AG08395 (cell line): ENCODE measurements at regions not wholly inside any gene's neighbourhood (a gene's known extent, or its start where the extent isn't known, plus 50 kb on each side); places are given as distances from the start of the nearest gene placed in this dataset.

Source experiments
- DNase-seq: peaks from one replicate; pipeline ENCODE4 v3.0.0; 2012; ENCODE audit warnings: mixed read lengths, low spot score

DNA sequence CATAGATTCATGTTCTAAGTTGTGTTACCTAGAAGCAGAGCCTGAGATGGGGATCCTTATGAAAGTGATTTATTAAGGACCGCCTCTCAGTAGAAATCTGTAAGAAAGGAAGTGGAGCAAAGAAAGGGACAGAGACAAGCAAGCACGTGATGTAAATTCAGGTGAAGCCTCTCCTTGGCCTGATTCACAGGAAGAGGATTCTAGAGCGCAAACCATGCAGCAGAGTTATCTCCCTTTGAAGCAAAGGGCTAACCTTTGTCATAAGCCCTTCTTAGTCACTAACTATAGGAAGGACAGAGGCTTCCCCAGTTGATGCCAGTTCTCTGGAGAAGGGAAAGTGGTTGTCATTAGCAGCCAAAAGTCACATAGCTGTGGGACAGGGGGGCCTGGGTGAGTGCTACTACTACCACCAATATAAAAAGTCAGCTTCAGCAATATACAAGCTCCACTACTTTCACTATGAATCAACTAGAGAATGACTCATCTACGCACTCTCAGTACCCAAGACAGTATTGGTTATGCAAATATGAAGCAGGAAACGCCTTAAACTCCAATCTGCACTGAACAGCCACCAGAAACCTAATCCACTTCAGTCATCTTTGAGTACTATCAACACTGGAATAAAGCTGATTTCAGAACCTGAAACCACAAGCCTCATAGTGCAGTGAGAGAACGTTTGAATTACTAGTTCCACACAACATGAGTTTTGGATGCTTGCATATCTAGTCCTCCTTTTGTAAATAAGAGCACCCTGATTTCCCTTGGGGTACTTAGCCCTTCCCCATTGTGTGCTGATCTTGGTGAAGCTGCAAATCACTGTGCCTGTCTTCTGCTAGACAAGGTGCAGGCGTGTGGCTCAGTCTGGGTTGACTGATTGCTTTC is 162.7 kb downstream of the ZNF608 start:
- peak; percentile 81 for DNase-seq

DNA sequence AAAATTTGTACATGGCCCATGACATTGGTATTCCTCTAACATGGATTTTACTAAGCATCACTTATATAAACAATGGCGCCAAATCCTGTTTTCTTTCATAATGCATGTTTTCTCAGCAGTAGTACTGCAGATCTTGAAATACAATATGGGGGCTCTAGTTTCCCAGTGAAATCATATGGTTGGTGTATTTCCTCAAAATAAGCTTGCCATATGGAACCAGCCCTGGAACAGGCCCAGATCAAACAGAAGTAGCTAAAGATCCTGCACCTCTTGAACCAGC is 163.9 kb downstream of the ZNF608 start:
- DNase-seq = no peak

DNA sequence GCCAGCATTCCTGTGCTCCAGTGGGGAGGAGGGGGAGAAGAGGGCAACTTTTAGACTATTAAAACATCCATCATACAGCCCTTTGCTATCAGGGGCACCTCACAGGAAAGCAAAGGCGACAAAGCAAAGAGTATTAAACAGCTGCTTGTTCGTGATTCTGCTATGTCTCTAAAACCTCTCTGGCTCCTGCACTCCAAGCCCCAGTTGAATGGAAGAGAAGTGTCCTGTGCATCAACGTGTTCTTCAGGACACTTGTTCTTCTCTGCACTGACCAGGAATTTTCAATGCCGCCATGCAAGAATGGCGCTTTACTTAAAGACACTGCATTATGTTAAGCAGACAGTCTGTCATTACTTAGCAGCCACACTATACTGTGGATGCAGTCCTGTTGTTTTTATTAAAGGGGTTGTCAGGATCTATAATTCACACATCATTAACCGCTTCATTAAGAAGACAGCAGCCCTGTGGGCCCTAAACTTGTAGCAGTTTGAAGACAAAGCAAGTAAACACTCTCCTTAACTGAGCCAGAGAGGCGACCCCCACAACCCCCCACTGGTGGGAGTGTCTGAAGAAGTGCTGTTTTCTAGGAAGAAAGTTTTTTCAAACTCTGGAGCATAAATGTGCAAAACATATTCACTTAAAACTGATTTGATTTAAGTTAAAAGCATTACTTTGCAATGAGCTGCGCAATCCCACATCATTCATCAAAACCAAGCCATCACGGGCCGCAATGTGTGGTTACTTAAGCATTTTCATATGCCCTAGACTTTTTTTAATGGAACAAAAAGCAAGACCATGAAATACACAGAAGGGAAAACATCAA is 164.5 kb downstream of the ZNF608 start:
- no peak for DNase-seq

DNA sequence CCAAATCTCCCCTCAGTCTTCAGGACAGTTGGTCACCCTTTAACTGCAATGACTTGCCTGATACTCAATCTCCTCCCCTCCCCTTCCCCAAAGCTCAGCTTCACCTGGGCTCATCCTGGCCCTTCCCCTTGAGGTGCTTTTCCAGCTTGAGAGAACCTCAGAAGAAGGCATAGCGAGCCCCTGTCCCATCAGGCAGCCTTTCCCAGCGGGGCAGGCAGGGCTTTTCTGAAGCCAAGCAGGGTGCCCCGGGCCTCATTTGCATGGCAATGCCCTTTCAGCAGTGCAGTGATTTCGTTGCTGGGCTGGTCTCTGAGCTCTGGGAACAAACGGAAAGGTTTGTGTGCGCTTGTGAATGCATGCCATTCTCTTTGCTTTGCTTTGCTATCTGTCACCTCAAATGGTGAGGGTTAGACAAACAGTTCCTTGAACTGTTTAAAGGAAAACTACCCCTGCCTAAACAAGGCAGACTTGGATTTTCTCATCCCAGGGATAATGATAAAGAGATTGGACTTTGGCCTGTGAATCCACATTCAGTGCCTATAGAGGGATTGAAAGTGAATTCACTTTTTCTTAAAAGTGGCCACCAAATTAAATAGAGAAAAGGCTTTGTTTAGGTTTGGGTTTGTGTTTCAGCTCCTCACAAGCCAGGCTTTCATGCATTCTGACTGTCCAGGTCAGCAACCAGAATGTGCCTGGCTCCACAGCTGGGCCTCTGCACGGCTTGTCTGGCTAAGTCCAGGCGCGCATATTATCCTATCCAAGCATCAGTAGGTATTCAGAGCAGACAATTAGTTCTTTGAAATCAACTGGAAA is 165.3 kb downstream of the ZNF608 start:
- DNase-seq = no peak

DNA sequence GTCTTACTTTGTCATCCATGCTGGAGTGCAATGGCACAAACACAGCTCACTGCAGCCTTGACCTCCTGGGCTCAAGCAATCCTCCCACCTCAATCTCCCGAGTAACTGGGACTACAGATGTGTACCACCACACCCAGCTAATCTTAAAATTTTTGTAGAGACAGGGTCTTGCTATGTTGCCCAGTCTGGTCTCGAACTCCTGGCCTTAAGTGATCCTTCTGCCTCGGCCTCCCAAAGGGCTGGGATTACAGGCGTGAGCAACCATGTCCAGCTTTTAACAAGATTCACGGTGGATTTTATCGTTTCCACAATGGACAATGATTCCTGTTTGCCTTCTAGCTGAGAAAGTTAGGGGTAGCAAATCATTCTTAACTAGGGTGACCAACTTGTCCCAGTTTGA is 165.9 kb downstream of the ZNF608 start:
- DNase-seq = no peak

DNA sequence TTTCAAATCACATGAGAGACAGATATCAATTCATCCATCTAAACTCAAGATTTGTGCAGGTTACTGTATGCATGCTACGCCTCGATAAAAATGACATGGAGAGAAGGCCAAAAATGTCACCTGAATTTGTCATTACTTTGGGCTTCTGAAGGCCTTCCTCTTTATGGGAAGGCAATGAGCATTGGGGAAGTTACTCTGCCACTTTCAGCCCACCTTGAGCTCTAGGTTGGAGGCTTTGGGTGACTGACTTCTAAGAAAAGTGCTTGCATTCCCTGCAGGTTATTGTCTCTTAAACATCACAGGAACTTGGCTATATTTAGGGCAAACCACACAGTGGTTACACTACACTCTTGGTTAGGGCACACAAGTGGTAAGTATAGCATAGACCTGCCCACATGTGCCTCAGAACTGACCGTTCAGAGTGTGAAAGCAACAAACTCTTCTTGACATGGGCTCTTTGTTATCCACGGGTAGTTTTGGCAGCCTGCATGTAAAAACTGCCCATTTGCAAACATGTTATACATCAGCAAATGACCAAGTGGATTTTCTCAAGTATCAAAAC is 169.5 kb downstream of the ZNF608 start:
- no peak for DNase-seq

DNA sequence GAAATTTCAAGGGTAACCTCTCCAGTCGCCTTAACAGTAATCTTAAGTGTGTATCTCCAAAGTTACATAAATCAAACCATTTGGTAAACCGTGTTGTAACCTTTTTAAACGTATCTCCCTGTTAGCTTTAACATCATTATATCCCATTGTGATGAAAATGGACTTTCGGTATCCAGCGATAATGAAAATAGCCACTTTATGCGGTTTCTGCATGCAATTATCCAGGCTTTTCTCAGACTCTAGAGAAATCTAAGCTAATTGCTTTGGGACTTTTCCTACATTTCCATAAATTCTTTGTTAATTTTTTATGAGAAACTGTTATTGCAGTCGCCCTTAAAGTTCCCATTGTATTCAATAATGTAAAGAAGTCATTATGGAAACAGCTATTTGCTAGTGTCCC is 170.7 kb downstream of the ZNF608 start:
- DNase-seq = no peak

DNA sequence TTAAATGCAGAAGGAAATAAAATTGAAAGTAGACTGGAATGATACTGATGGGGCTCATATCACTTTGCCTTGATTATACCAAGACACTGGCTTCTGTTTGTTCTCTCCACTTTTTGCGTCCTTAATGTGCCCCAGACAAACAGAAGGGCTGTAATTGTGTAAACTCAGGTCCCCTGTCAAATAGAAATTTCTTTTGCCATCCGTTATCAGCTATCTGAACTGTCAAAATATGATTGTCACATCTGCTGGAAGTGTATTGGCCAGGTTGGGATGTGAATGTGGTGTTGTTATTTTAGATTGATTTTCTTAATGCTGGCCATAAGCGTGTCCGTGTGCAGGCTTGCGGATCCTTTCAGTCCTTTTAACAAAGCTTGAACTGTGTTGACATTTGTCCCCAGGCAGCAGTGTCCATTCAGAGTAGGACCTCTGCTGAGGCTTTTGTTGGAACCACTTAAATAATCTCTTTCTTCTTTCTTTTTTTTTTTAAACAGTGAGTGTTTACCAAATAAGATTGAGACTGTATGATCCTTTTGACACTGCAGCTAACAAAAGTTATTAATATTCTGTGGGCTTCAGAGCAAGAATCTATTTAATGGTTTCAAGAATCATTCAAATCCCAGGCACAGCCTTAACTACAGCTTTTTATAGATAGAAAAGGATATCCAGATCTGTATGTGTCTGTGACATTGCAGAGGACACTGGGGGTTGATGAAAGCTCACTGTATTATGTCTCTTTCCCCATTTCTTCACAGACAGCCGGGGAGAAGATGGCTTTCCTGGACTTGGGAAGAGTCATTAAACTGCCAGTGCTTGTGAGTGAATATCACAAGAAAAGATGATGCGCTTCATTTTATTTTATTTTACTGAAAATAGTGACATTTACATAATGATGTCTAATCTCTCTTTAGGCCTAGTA is 171.7 kb downstream of the ZNF608 start:
- no peak for DNase-seq

DNA sequence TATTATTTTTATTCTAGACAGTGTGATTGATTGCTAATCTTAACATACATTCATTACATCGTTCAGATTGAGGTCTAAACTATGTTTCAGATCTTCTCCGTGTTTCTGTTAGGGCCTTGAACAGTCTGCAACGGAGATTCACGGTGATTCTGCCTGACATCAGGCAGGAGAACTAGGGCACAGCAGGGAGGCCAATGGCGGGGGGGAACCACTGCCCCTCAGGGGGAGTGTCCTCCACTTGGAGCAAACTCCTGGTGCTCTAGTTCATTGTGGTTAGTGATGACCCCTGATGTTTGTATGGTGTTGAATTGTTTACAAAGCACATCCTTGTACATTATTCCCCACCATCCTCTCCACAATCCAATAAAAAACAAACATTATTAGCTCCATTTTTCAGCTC is 173.5 kb downstream of the ZNF608 start:
- no peak for DNase-seq

DNA sequence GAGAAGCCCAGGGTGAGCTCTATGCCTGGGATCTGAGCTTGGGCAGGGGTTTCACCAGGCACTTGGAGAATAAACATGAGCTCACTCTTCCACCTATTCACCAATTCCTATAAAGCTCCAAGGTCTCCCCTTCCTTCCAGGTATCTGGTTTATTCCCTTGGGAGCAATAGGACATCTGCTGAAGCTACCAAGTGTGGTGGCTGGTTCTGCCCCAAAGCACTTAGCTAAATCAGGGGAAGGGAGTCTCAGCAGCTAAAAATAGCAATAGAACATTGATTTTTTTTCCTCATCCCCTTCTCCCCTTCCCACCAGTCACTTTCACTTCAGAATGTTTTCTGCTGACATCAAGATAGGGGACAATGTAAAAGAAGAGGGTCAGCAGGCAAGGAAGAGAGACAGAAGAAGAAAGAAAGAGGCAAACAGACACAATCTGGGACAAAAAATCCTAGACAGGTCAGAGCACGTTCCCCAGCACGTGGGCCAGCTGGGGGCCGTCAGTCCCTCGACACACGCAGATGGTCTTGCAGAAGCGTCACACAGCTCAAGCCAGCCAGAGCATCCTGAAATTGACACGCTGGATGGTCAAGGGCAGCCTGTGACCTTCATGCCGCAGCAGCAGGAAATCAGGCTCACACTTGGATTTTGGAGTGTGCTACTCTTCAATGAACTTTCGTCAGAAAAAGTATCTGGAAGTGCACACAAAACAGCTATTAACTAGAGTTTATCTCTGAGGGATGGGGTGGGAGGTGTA is 176.0 kb downstream of the ZNF608 start:
- no peak for DNase-seq

DNA sequence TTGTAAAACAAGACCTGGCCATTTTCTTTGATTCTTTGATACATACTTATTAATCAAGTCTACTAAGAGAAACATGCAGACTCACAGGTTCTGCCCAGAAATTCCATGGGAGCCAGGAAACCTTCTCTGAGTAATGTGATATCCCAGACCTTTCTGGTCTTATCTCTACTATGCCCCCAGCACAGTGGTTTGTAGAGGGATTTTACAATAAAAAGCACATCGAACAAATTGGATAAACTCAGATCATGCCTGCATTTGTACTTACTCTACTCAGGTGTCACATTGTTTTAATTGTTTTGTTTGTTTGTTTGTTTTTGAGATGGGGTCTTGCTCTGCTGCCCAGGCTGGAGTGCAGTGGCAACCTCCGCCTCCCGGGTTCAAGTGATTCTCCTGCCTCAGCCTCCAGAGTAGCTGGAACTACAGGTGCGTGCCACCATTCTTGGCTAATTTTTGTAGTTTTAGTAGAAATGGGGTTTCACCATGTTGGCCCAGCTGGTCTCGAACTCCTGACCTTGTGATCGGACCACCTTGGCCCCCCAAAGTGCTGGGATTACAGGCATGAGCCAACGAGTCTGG is 179.5 kb downstream of the ZNF608 start:
- DNase-seq = no peak

DNA sequence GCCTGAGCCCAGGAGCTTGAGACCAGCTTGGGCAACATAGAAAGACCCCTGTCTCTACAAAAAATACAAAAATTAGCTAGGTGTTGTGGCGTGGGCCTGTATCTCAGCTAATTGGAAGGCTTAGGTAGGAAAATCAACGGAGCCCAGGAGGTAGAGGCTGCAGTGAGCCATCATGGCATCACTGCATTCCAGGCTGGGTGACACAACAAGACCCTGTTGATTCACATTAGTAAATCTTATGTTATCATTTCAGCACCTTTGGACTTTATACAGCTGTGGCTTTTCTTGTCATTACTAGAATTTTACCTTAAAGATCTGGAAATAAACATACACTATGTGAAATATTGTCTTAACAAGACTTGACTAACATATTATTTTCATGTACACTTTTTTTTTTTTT is 185.0 kb downstream of the ZNF608 start:
- no peak for DNase-seq

DNA sequence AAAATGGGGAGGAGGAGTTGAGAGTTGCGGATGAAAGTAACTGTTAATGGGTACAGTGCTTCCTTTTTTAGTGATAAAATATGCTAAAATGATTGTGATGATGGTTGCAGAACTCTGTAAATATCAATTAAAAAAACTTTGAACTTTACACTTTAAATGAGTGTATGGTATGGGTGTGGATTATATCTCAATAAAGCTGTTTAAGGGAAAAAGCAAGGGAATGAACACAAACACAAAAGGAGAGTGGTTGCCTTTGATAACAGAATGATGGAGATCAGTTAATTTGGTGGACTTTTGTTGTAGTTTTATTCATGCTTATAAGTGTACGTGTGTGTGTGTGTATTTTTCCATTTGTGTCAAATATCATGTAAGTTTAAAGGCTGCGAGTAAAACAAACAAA is 186.1 kb downstream of the ZNF608 start:
- DNase-seq = no peak

DNA sequence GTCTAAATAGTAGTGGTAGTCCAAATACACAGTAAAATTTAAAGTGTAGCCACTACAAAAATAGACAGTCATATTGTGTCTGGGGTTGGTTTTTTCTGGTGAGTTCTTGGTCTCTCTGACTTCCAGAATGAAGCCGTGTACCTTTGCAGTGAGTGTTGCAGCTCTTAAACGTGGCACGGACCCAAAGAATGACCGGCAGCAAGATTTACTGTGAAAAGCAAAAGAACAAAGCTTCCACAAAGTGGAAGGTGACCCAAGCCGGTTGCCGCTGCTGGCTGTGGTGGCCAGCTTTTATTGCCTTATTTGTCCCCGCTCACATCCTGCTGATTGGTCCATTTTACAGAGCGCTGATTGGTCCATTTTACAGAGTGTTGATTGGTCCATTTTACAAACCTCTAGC is 188.7 kb downstream of the ZNF608 start:
- no peak for DNase-seq

DNA sequence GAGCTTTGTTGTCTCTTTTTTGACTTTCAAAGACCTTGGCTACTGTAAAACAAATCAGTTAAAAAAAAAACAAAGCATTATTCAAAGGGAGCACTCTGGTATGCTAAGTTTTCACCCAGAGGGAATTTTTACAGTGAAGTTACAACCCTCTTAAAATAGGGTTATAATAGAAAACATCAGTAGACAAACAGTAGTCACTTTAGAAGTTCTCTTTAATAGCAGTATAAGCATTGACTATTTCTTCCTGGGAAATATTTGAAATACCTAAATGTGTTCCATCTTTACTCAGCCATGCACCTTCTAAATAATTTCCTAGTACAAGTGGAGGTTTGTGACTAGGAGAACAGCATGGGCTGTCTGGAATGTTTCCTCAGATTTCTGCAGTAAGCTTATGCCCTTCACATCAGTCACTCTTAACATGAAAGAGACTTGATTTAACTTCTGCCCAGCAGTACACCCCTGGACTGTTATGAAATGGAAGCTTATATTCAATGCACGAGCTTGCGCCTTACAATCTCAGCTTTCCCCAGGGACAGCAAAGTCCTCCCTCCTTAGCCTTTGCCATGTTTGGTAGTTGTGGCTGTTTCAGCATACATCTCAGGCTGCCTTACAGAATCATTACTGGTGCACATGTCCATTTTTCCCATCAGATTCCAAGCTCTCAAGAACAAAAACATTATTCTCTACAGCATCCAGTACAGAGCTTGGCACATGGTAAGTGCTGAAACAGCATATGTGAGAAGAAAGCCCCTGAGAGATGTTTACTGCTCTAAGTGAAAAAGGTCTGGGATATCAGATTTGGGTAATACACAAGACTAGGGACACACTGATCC is 191.5 kb downstream of the ZNF608 start:
- DNase-seq = no peak

DNA sequence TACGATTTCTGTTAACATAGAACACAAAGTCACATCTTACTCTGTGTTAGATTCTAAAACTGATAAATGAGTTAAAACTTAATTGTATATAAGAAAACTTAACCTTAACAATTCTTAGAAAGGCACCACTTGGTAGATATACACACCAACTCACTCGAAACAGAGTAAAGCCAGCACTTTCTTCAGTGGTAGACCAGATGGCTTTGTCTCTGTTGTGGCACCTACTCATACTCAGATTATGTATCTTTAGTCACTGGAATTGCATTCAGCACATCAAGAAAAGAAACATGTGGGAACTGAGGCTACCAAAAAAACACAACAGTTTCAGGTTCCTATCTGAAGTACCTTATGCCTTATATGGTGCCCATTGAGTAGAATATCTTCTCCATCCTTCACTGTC is 192.5 kb downstream of the ZNF608 start:
- no peak for DNase-seq

DNA sequence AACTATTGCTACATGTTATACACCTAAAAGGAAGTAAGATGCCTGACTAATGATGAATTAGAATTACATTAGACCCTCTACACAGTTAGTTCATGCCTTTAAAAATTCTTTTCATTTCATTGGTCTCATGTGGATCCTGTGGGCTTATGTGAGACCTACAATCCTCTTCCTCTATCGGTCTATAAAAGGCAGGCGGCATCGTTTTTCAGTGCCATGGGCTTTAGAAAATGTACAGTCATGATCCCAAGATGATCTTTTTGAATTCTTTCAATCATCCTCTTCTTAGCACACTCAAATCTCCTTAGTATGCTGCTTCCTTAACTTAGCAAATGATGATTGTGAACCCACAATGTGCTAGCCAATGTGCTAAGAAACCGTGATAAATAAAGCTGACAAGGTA is 193.9 kb downstream of the ZNF608 start:
- no peak for DNase-seq

DNA sequence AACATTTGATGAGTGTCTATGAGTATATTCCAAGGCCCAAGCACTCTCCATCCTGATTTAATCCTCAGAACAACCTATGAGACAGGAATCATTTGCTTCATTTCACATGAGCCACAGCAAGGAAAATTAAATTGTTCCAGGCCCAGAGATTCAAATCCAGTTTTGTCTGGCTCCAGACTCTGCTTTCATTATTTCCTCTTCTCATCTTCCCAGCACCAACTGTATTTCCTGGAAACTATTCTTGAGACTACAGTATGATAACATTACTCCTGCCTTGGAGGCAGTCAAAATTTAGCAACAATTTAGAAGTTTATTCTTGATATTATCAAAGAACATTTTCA is 194.5 kb downstream of the ZNF608 start:
- DNase-seq = no peak

DNA sequence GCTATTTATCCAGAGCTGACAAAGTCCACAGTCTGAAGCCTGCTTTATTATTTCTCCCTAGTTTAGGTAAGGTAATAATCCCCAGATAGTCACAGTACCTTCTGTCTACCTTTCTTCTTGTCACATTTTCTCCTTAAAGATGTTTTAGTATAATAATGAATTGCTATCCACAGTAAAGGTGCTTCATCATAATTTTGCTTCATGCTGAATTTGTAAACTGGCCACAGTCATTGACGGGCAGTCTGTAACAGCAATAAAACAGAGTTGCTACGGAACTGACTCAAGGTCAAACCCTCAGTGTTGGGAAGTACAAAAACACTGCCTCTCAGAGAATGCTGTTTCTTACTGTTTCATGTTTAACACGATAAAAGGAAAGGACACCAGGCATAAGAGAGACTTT is 195.7 kb downstream of the ZNF608 start:
- DNase-seq = no peak
